SJSA1 (cell line): ENCODE measurements at regions not wholly inside any gene's neighbourhood (a gene's known extent, or its start where the extent isn't known, plus 50 kb on each side); places are given as distances from the start of the nearest gene placed in this dataset.
A peak's percentile ranks its signal among the peaks of the same experiment; 100 is the strongest.
"Not testable (repeated sequence)": the region's sequence is repeated elsewhere in the genome, so short reads cannot be mapped to it uniquely, and the experiment has no call there.

ENCODE experiments used
- DNase-seq, 2 experiments: peaks; one replicate each; pipeline ENCODE4 v3.0.0-alpha.2; 2015 to 2020; ENCODE audit warnings: low spot score in 2 of 2, low read depth in 1 of 2
- H3K27ac ChIP-seq: fragments of 250-450 bp; sonication (Bioruptor Pico); 2 replicates; pipeline ENCODE4 v1.5.1; 2020; ENCODE audit warnings: mild to moderate bottlenecking, moderate library complexity
- H3K27me3 ChIP-seq: fragments of 250-450 bp; sonication (Bioruptor Pico); replicated peaks from 2 replicates; pipeline ENCODE4 v1.5.1; 2020; ENCODE audit warnings: mild to moderate bottlenecking, moderate library complexity
- H3K36me3 ChIP-seq: fragments of 250-450 bp; sonication (Bioruptor Pico); 2 replicates; pipeline ENCODE4 v1.5.1; 2020; ENCODE audit warnings: mild to moderate bottlenecking
- H3K4me1 ChIP-seq: fragments of 250-450 bp; sonication (Bioruptor Pico); replicated peaks from 2 replicates; pipeline ENCODE4 v1.6.1; 2021; ENCODE audit warnings: mild to moderate bottlenecking
- H3K4me3 ChIP-seq: fragments of 250-450 bp; sonication (Bioruptor Pico); 2 replicates; pipeline ENCODE4 v1.5.1; 2020; ENCODE audit warnings: mild to moderate bottlenecking
- H3K9me3 ChIP-seq: fragments of 250-450 bp; sonication (Bioruptor Pico); replicated peaks from 2 replicates; pipeline ENCODE4 v1.5.1; 2020; ENCODE audit warnings: mild to moderate bottlenecking

GRCh38 chr5:107765805-107766063 is 95.0 kb upstream of the EFNA5 start:
- no peaks in the 10 kb centered on the region; the same call in 1 of the 2 replicates for H3K27me3 ChIP-seq
- no peak for DNase-seq
- H3K9me3 ChIP-seq: no peaks in the 10 kb centered on the region
- no peak overlapping the region for H3K27ac ChIP-seq
- H3K36me3 ChIP-seq: no peaks in the 10 kb centered on the region
- no peak overlapping the region for H3K4me3 ChIP-seq
- H3K4me1 ChIP-seq: no peaks in the 10 kb centered on the region

GRCh38 chr5:107764976-107765804 is 94.5 kb upstream of the EFNA5 start:
- Histone ChIP-seq H3K27me3 (no peaks in the 10 kb centered on the region), H3K9me3 (no peaks in the 10 kb centered on the region), H3K36me3 (no peaks in the 10 kb centered on the region), H3K4me3 (no peak overlapping the region), H3K4me1 (no peaks in the 10 kb centered on the region), H3K27ac (no peak overlapping the region)
- DNase-seq: no peak

- no peaks in the 10 kb centered on the region for H3K4me1 ChIP-seq
- no peaks in the 10 kb centered on the region for H3K27me3 ChIP-seq
- H3K9me3 ChIP-seq: no peaks in the 10 kb centered on the region
- no peak overlapping the region for H3K27ac ChIP-seq
- H3K4me3 ChIP-seq: no peak overlapping the region
- DNase-seq: no peak
- H3K36me3 ChIP-seq: no peaks in the 10 kb centered on the region
These were observed 93.5 kb upstream of the EFNA5 start for GRCh38 chr5:107764282-107764681.

- Histone ChIP-seq H3K9me3 (no peaks in the 10 kb centered on the region), H3K4me3 (no peak overlapping the region), H3K36me3 (no peaks in the 10 kb centered on the region), H3K27me3 (no peaks in the 10 kb centered on the region), H3K4me1 (no peaks in the 10 kb centered on the region), H3K27ac (no peak overlapping the region)
- no peak for DNase-seq
These were observed 82.7 kb upstream of the EFNA5 start for GRCh38 chr5:107753427-107753826.

GRCh38 chr5:107744418-107745330 is 73.9 kb upstream of the EFNA5 start:
- Histone ChIP-seq H3K4me3 (no peak overlapping the region), H3K36me3 (no peaks in the 10 kb centered on the region), H3K27ac (no peak overlapping the region), H3K4me1 (peaks cover 4% of the 10 kb centered on the region), H3K9me3 (no peaks in the 10 kb centered on the region), H3K27me3 (no peaks in the 10 kb centered on the region)
- DNase-seq: no peak

- Histone ChIP-seq H3K4me1 (peaks cover 4% of the 10 kb centered on the region), H3K27ac (no peak overlapping the region), H3K9me3 (no peaks in the 10 kb centered on the region), H3K27me3 (no peaks in the 10 kb centered on the region), H3K4me3 (no peak overlapping the region), H3K36me3 (no peaks in the 10 kb centered on the region)
- peak in 1 of 2 experiments; percentile 8 for DNase-seq
These were observed 72.8 kb upstream of the EFNA5 start for GRCh38 chr5:107743373-107744000.

- Histone ChIP-seq H3K4me1 (peaks cover 4% of the 10 kb centered on the region), H3K27ac (no peak overlapping the region), H3K36me3 (no peaks in the 10 kb centered on the region), H3K9me3 (no peaks in the 10 kb centered on the region), H3K4me3 (no peak overlapping the region), H3K27me3 (no peaks in the 10 kb centered on the region)
- no peak for DNase-seq
These were observed 68.9 kb upstream of the EFNA5 start for GRCh38 chr5:107739661-107740060.

GRCh38 chr5:107736638-107737037 is 65.9 kb upstream of the EFNA5 start:
- Histone ChIP-seq H3K4me1 (no peaks in the 10 kb centered on the region; the same call in 1 of the 2 replicates), H3K9me3 (no peaks in the 10 kb centered on the region), H3K36me3 (no peaks in the 10 kb centered on the region), H3K27me3 (no peaks in the 10 kb centered on the region), H3K27ac (no peak overlapping the region), H3K4me3 (no peak overlapping the region)
- DNase-seq: no peak

- not testable (repeated sequence) for H3K27me3 ChIP-seq, H3K27ac ChIP-seq, H3K36me3 ChIP-seq, H3K9me3 ChIP-seq, H3K4me1 ChIP-seq, DNase-seq, H3K4me3 ChIP-seq
These were observed 65.4 kb upstream of the EFNA5 start for GRCh38 chr5:107736089-107736488.

GRCh38 chr5:107735558-107735957 is 64.8 kb upstream of the EFNA5 start:
- Histone ChIP-seq H3K27me3 (no peaks in the 10 kb centered on the region), H3K4me3 (no peak overlapping the region), H3K4me1 (no peaks in the 10 kb centered on the region; the same call in 1 of the 2 replicates), H3K27ac (no peak overlapping the region), H3K9me3 (no peaks in the 10 kb centered on the region), H3K36me3 (no peaks in the 10 kb centered on the region)
- DNase-seq: no peak

GRCh38 chr5:107726896-107727295 is 56.2 kb upstream of the EFNA5 start:
- H3K36me3 ChIP-seq: no peaks in the 10 kb centered on the region
- H3K4me1 ChIP-seq: no peaks in the 10 kb centered on the region

GRCh38 chr5:107724642-107725041 is 53.9 kb upstream of the EFNA5 start:
- DNase-seq: no peak
- H3K27me3 ChIP-seq: no peaks in the 10 kb centered on the region
- H3K36me3 ChIP-seq: no peaks in the 10 kb centered on the region
- no peaks in the 10 kb centered on the region for H3K4me1 ChIP-seq
- no peak overlapping the region for H3K4me3 ChIP-seq
- peaks cover 4% of the 10 kb centered on the region; the same call in 1 of the 2 replicates for H3K9me3 ChIP-seq
- H3K27ac ChIP-seq: no peak overlapping the region

More at GRCh38 chr5:107726896-107727295, 56.2 kb upstream of the EFNA5 start:
- Histone ChIP-seq H3K9me3 (no peaks in the 10 kb centered on the region), H3K27ac (no peak overlapping the region), H3K27me3 (no peaks in the 10 kb centered on the region), H3K4me3 (no peak overlapping the region)
- DNase-seq: no peak

- not testable (repeated sequence) for H3K4me1 ChIP-seq, H3K27me3 ChIP-seq, H3K27ac ChIP-seq, DNase-seq, H3K4me3 ChIP-seq, H3K9me3 ChIP-seq, H3K36me3 ChIP-seq
These were observed 50.5 kb upstream of the EFNA5 start for GRCh38 chr5:107721241-107721640.
